ENCODE measurements at regions not wholly inside any gene's neighbourhood (a gene's known extent, or its start where the extent isn't known, plus 50 kb on each side); places are given as distances from the start of the nearest gene placed in this dataset.

- DNase-seq, result no peak
Observed at GRCh38 chr7:46975493-46975892, 606.4 kb downstream of the TNS3 start.

GRCh38 chr7:46972205-46972604 lies 609.7 kb downstream of the TNS3 start:
- no peak for DNase-seq

GRCh38 chr7:46970476-46970875 lies 611.4 kb downstream of the TNS3 start:
- no peak for DNase-seq

- no peak for DNase-seq
Observed at GRCh38 chr7:46970131-46970430, 611.8 kb downstream of the TNS3 start.

- DNase-seq, result no peak
Observed at GRCh38 chr7:46969303-46970130, 612.4 kb downstream of the TNS3 start.

GRCh38 chr7:46968003-46968402 lies 613.9 kb downstream of the TNS3 start:
- DNase-seq, result no peak

GRCh38 chr7:46963719-46964118 lies 618.2 kb downstream of the TNS3 start:
- DNase-seq, result no peak

GRCh38 chr7:46960970-46961369 lies 620.9 kb downstream of the TNS3 start:
- DNase-seq, result no peak

- no peak for DNase-seq
Observed at GRCh38 chr7:46957195-46957594, 624.7 kb downstream of the TNS3 start.

- DNase-seq, result no peak
Observed at GRCh38 chr7:46955531-46955930, 626.4 kb downstream of the TNS3 start.

- DNase-seq, result no peak
Observed at GRCh38 chr7:46954181-46954580, 627.7 kb downstream of the TNS3 start.

GRCh38 chr7:46953008-46953407 lies 628.9 kb downstream of the TNS3 start:
- DNase-seq, result no peak

- DNase-seq, result no peak
Observed at GRCh38 chr7:46949270-46949931, 632.5 kb downstream of the TNS3 start.

GRCh38 chr7:46948716-46949115 lies 633.2 kb downstream of the TNS3 start:
- no peak for DNase-seq

GRCh38 chr7:46945328-46945727 lies 636.6 kb downstream of the TNS3 start:
- no peak for DNase-seq

GRCh38 chr7:46943996-46944395 lies 637.9 kb downstream of the TNS3 start:
- DNase-seq, result no peak

- DNase-seq, result no peak
Observed at GRCh38 chr7:46942574-46942973, 639.3 kb downstream of the TNS3 start.

- no peak for DNase-seq
Observed at GRCh38 chr7:46940178-46940577, 641.7 kb downstream of the TNS3 start.

- no peak for DNase-seq
Observed at GRCh38 chr7:46939558-46939957, 642.4 kb downstream of the TNS3 start.

GRCh38 chr7:46939089-46939488 lies 642.8 kb downstream of the TNS3 start:
- no peak for DNase-seq

GRCh38 chr7:46937826-46938225 lies 644.1 kb downstream of the TNS3 start:
- DNase-seq, result no peak

- DNase-seq, result no peak
Observed at GRCh38 chr7:46934198-46934825, 647.6 kb downstream of the TNS3 start.

GRCh38 chr7:46933596-46933995 lies 648.3 kb downstream of the TNS3 start:
- no peak for DNase-seq
